ENCODE measurements at regions not wholly inside any gene's neighbourhood (a gene's known extent, or its start where the extent isn't known, plus 50 kb on each side); places are given as distances from the start of the nearest gene placed in this dataset.

DNA sequence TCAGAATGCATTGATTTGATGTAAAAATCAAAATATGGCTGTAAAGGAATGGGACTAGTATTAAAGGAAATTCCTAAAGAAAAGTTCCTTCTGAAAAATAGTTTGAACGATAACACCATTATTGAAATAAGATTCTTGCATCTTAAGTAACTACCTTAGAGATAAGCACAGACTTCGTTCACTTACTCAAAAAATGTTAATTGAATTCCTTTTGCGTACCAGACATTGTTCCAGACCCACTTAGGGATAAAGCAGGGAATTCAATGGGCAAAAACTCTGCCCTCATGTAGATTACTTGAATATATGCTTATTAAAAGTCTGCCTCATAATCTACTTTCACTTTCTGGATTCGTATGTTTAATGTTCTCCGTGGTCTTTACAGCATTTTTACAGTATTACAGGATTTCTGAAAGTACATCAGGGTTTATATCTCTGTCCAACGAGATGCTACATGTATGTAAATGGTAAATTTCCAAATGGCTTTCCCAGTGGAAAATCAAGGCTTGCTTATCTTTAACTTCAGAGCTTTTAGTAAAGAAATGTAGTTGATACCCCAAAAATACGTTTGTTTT lies 213.7 kb downstream of the GXYLT1 start:
- DNase-seq: no peak

DNA sequence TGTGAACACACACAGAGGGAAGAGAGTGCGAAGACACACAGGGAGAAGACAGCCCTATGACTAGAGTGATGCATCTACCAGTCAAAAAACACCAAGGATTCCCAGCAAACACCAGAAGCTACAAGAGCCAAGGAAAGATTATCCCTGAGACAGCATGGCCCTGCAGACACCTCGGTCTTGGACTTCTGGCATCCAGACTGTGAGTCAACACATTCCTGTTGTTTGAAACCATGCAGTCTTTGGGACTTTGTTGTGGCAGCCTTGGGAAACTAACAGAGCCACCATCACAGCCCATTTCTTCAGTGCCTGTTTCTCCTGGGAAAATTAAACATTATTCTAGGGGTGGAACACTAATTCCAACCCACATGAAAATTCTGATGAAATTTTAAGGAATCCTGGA lies 220.6 kb downstream of the GXYLT1 start:
- no peak for DNase-seq

DNA sequence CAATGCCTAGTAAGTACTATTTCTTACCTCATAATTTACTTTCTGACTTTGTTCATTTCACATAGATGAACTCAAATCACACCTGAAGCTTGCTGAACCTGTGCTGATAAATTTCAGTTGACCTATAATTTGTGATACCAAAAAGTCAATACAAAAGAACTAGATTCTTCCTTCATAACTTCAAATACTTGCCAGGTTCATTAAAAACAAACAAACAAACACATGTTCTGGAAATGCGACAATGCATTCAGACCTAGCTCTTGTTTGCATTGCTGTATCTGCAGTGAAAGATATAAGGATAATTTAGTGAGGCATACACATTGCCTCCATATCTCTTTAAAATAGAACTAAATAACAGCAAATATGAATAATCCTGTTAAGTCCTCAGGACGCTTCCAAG lies 221.3 kb downstream of the GXYLT1 start:
- no peak for DNase-seq

DNA sequence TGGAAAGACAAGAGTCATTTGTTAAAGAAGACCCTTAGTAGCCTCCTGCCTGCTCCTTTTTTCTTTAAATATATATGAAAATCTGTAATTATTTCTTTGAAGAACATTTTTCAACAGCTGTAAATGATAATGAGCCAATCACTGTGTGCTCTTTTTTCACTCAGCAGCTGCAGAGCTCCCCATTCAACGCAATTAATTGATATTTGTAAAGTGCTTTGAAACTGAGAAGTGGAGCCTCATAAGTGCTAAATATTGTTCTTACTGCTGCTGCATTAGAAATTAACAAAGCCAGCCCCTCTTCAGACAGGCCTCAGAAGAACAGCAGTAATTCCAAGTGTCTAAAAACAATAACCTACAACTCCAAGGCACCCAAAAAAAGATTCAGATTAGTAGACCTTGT lies 224.3 kb downstream of the GXYLT1 start:
- DNase-seq: no peak

DNA sequence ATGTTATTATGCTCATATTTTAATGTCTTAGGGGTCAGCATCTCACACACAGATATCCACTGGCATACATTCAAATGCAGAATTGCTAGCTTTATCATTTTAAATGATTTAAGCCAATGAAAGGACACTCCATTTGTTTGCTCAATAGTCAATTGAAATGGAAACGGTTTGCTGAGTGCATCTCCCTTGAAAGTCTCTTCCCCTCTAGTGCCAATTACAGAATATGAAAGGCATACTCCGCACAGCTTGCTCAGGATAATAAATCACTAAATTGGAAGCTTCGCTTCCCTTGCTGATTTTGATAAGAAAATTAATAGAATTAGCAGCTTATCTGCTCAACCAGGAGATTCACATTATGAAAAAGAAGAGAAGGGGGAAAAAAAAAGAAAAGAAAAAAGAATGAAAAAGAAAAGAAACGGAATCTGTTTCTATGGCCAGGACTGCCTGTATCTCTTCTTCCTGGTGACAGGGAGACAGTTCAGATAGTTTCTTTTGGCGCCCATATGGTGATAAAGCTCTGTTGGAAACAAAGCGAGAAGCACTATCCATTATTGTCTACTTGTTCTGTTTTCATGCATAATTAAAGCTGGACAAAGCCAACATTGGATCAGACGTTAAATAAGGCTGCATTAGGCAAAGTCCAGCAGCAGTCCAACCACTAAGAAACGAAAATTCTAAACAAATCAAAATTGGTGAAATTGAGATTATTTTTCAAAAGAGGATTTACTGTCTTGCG lies 225.0 kb downstream of the GXYLT1 start:
- no peak for DNase-seq

DNA sequence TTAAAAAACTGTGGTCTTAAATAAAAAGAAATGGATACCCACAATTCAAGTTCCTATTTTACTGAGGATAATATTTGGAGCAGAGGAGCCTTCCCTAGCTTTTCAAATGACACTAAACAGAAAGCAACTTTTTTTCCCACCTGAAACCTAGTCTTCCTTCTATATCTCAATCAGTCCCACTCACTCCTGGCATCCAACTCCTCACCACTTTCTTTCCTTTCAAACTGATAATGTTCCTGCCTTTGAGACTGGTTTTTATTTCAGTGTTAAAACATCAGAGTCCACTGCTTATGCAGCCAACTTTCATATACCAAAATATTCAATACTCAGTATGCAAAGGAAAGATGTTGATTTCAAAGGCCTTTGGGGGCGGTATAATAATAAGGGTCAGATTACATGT lies 225.6 kb downstream of the GXYLT1 start:
- DNase-seq: no peak

DNA sequence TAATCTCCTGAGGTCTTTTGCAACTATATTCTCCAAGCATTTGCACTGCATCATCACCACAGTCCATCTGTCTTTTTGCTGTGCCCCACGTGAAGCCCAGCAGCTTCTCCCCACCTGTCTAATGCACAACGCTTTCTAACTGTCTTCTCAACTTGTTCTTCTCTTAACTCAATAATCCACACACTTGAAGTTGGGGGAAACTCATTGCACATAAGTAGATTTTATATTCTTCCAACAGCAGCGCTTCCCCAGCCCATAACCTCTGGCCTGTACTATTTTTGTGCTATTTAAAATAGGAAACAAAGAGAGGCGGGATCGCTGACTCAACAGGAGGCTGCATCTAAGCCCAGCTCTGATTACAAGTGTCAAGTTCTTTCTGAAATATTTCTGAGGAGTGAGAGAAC lies 226.7 kb downstream of the GXYLT1 start:
- no peak for DNase-seq

DNA sequence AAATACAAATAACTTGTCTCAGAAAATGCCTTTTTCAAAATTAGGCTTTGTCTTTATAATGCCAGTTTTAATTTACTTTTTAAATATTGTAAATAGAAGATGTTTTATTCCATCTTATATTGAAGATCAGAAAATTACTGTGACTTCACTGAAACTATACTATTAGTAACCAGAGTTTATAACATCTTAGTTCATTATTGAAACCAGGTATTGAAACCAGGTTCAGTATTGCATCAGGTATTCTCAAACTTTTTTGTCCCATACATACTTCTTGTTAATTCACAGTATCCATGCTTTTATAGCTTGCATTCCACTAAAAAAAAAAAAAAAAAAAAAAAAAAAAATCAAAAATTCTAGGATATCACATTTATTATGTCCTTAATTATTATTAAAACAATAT lies 227.5 kb downstream of the GXYLT1 start:
- no peak for DNase-seq

DNA sequence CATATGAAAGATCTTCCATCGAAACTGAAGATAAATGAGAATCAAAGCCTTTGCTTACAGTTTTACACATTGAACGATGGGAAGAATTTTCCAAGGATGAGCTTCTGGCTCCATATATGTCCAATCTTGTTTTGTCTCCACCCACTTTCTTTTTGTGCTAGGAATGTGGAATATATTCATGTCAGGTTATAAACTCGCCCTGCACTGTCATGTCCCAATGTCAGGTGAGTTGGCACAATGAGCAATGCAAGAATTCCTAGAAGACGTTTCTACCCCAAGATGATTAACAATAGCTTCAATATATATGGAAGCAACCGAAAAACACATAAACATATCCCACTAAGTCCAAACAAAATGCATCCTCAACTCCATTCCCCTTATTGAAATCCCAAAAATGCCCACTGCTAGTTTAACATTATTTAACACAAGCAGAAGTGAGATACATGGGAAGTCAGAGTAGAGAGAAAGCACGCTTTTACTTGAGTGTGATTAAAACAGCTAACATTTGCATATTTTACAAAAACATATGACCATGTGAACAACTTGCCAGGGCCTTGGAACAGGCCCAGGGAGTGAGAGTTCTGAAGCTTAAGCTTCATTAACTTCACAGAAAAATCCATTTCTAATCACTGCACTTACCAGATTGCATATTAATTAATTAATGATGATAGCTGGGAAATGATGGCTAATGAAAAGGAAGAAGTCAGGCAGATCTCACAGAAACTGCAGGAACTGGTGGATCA lies 233.9 kb downstream of the GXYLT1 start:
- DNase-seq: no peak

DNA sequence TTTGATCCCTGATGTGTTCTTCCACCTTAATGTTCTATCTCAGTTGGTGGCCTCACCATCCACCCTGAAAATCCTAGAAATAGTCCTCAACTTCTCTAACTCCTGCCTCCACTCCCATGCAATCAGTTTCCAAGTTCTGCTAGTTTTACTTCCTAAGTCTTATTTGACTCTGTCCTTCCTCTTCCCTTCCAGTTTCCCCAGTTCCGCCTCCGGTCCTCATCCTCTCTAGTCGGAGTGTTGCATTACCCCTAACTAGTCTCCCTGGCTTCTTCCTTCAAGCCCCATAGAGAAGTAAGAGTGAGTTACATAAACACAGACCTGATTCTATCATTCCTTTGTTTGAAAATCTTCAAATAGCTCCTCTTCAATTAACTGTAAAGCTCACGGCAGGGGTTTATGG lies 236.5 kb downstream of the GXYLT1 start:
- DNase-seq: no peak

DNA sequence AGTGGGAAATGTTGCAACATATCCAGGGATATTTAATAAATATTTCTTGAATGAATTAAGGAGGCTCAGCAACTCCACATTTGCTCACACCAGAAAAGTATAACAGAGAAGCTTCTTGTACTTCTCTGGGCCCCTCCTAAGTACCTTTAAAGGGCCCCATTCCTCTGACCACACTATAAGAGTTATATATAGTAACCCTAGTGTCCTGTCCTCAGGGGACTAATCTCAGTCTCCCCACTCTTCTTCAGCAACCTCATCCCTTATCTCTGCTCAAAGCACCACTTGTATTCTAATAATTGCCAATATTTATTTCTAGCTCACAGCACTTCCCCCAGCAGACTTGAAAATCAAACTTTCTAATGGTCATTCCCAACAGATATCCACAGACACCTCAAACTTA lies 237.1 kb downstream of the GXYLT1 start:
- DNase-seq: no peak

DNA sequence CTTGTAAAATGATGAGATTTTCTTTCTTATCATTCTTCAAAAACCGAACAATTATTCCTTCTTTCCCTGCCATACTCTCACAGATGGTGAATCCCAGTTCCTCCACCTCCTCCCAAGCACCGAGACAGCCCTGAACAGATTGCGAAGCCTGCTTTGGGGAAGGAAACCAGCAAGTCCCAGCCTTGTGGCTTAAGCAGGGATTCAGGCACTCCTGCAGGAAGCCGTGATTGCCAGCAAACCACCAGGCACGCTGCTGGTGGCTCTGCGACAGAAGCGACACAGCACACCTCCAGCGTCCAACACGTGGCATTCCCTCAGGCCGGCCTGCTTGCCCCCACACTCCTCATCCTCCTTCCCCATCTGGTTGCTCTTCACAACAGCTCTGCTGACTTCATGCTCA lies 237.7 kb downstream of the GXYLT1 start:
- DNase-seq: no peak

DNA sequence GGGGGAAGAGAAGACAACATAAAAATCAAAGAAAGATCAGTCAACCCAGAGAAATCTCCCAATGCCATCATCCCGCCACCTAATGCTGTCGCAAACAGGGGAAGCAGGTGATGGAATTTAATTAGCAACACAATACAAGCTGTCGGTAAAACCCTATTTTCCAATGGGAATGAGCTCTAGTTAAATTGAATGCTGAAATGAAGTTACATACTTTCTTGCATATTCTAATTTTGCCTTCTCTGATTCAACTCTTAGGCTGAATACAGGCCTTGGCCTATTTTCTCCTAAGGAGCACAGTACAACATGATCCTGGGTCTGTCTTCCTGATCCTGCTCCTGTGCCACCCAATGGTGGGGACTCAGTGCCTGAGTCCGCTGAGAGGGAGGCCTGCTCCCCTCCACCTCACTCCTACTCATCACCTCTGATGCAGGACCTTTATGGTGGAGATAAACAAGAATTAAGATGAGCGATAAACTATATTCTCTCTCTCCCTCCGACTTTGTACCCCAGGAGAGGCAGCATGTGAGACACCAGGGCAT lies 238.8 kb downstream of the GXYLT1 start:
- no peak for DNase-seq

DNA sequence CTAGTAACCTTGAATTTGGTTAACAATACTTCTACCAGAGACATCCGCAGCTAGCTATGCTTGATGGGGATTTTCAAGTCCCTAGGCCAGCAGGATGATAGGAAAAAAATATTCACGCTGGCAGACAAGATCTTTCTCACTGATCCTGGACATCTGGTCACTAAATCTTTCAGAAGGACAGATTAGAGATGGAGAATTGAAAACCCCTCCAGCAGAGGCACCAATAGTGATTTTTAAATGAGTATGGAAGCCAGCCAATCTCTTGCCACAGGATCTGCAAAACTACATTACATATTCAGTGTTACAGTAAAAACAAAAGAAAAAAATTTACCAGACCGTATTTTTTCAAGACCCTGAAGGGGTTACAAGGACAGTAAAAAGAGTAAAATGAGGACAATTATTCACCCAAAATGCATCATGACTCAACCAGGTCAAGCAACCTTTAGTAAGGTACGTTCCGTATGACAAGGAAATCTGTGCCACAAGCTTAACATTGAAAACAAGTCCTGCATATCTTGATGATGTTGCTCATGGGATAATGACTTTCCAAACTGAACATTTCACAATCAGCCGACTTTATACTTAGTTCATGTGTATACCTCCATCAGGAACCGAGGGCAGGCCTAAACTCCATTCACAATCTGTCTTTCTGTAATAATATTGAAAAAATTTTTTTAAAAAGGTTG lies 239.5 kb downstream of the GXYLT1 start:
- no peak for DNase-seq

DNA sequence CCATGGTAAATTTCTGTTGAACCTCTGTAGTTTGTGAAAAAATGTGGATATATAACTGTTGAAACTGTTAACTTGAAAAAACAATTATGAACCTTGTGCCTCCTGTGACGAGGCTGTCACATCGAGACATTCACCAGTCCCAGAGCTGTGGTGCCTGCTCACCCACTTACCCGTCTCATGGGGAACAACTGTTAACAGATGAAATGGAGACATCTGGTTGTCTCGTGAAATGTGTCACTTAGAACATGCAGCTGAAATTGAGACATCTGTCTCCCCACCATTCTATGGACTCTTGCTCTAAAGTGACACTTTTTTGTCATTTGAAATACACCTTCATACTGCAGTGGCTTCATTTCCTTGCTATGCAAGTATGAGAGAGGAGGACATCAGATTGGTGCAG lies 240.6 kb downstream of the GXYLT1 start:
- DNase-seq: no peak

DNA sequence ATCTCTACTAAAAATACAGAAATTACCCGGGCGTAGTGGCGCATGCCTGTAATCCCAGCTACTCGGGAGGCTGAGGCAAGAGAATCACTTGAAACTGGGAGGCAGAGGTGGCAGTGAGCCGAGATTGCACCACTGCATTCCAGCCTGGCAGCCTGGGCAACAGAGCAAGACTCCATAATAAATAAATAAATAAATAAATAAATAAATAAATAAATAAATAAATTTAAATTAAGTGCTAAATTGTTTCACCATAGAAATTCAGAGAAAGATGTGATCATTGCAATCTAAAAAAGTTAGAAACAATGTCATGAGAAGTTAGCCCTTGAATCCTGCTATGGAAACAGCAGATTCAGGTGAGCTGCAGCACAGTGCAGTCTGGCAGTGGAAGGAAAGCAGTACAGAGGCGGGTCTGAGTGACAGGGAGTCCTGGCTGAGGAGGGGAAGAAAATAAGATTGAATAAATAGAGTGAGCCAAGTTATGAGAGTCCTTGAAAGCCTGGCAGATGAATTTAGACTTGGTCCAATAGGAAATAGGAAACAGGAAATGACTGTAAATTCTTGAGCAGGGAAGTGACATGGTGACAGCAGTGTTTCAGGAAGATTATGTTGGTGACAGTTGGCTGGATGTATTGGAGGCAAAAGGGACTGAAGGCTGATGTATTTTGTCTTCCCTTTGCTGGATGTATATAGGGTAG lies 241.5 kb downstream of the GXYLT1 start:
- DNase-seq: no peak

DNA sequence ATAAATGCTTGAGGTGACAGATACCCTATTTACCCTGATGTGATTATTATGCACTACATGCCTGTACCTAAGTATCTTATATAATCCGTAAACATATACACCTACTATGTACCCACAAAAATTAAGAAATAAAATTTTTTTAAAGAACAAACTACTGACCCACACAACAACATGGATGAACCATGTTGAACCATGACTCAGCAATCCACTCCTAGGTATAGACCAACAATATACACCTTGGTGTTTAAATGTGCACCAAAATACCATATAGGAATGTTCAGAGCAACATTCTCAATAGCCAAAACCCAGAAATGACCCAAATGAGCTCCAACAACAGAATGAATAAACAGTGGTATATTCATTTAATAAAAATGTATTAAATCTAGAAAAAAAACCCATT lies 245.1 kb downstream of the GXYLT1 start:
- DNase-seq: no peak

DNA sequence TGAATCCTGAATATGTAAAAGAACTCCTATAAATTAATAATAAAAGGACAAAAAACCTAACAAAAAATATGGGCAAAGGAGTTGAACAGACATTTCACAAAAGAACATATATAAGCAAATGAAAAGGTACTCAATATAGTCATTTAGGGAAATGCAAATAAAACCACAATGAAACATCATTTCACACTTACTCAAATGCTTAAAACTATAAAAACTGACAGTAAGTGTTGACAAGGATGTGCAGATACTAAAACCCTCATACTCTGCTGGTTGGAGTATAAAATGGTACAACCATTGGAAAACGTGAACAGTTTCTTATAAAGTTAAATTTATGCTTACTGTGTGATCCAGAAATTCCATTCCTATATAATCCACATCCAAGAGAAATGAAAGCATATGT lies 247.1 kb downstream of the GXYLT1 start:
- DNase-seq: no peak

DNA sequence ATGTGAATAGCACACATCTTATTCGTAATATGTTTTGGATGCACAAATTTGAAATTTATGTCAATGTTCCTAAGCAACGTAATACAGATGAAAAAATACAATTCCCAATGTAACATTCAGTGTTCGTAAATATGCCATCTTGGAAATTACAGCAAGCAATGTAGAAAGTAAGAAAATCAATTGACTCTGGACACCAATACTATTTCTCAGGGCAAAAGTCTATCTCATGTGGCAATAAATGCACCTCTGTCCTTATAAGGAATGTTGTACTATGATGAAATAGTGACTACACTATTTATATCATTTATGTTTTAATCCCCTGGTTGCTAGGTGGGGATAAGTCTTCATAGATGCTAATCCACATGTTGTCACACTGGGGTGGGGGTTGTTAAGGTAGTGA lies 251.2 kb downstream of the GXYLT1 start:
- DNase-seq: no peak

DNA sequence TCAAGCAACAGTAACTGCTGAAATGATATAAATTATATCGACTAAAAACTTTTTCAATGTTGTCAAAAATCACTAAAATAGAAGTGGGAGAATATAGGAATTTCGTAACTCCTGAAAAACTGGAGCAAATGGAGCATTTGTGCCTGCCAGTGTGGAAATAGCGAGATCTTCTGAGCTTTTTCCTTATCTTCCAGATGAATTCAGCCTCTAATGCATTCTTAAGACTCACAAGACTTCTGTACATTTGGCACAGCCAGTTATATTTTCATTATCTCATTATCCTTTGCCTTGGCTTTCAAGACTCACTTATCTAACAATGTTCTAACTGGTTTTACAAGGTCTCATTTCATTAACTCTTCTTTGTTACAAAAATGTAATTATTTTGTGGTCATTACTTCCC lies 252.4 kb downstream of the GXYLT1 start:
- no peak for DNase-seq

DNA sequence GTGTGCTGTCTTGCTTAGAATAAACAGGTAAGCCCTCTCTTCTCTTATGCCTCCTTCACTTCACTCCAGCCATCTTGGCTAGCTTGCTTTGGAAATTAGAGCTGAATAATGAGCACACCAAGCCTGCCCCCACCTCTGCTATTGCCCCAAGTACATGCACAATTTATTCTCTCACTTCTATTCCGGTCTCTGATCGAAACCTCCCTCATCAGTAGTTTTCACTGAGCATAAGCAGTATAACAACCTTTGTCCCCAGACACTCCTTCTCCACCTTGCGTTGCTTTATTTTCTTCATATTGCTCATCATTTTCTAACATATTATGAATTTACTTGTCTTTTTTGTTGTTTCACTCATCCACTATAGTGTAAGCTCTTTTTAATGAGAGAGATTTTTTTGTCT lies 253.4 kb downstream of the GXYLT1 start:
- no peak for DNase-seq

DNA sequence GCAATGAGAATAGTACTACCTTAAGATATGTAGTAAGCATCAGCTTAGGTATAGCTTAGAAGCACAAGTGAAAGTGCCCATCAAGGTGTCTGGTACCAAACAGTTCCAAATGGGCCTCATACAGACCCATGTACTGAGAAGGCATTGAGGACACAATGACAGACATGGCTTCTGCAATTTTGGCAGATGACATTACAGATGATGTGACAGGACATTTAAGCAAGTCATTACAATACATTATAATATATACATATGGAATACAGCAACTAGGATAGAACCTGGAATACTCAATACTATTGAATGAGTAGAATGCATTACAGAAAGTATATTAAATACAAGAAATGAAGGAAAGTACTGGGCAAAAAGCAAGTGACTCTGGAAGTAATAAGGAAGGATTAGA lies 256.4 kb downstream of the GXYLT1 start:
- DNase-seq: no peak

Measured in CD4-positive, alpha-beta T cell treated with Interleukin-4 for 1 hour (primary cell).